SK-N-SH treated with all-trans-retinoic acid at 6 μM for 48 hours (cell line): ENCODE measurements at regions not wholly inside any gene's neighbourhood (a gene's known extent, or its start where the extent isn't known, plus 50 kb on each side); places are given as distances from the start of the nearest gene placed in this dataset.

Experiments
- ATAC-seq: fragments of 200-7000 bp; cut with Tn5 transposase; 3 replicates; pipeline ENCODE4 v1.9.1; 2020; ENCODE audit warnings: mild to moderate bottlenecking, moderate library complexity
- ARNTL ChIP-seq: fragments of 450-650 bp; formaldehyde crosslinking; IDR thresholded peaks from 2 replicates; pipeline ENCODE4 v1.5.0; 2020; ENCODE audit warnings: low read depth, mild to moderate bottlenecking, moderate library complexity, borderline replicate concordance
- BACH2 ChIP-seq: fragments of 250-450 bp; sonication (Bioruptor Pico); IDR thresholded peaks from 2 replicates; pipeline ENCODE4 v1.9.0; 2021; ENCODE audit warnings: mild to moderate bottlenecking, borderline replicate concordance
- CSDC2 ChIP-seq: fragments of 250-450 bp; sonication (Bioruptor Pico); IDR thresholded peaks from 2 replicates; pipeline ENCODE4 v1.5.0; 2020; ENCODE audit warnings: mild to moderate bottlenecking, moderate library complexity
- ESRRG ChIP-seq: fragments of 250-450 bp; sonication (Bioruptor Pico); IDR thresholded peaks from 2 replicates; pipeline ENCODE4 v1.6.1; 2021; ENCODE audit warnings: mild to moderate bottlenecking
- GLIS3 ChIP-seq: fragments of 250-450 bp; sonication (Bioruptor Pico); IDR thresholded peaks from 2 replicates; pipeline ENCODE4 v1.5.0; 2020; ENCODE audit warnings: mild to moderate bottlenecking, moderate library complexity
- ISL1 ChIP-seq: fragments of 250-450 bp; sonication (Bioruptor Pico); IDR thresholded peaks from 2 replicates; pipeline ENCODE4 v2.1.2; 2022; ENCODE audit warnings: mild to moderate bottlenecking, moderate library complexity
- PPARA ChIP-seq: fragments of 250-450 bp; sonication (Bioruptor Pico); IDR thresholded peaks from 2 replicates; pipeline ENCODE4 v1.5.0; 2020; ENCODE audit warnings: mild to moderate bottlenecking, borderline replicate concordance
- RARB ChIP-seq: fragments of 250-450 bp; sonication (Bioruptor Pico); IDR thresholded peaks from 2 replicates; pipeline ENCODE4 v1.8.0; 2021; ENCODE audit warnings: mild to moderate bottlenecking, moderate library complexity
- SNAI2 ChIP-seq: fragments of 250-450 bp; sonication (Bioruptor Pico); IDR thresholded peaks from 2 replicates; pipeline ENCODE4 v1.5.0; 2020; ENCODE audit warnings: mild to moderate bottlenecking, moderate library complexity
- TCF4 ChIP-seq: fragments of 250-450 bp; sonication (Bioruptor Pico); IDR thresholded peaks from 2 replicates; pipeline ENCODE4 v1.8.0; 2021; ENCODE audit warnings: mild to moderate bottlenecking, moderate library complexity, borderline replicate concordance
- ZC3H10 ChIP-seq: fragments of 250-450 bp; sonication (Bioruptor Pico); IDR thresholded peaks from 2 replicates; pipeline ENCODE4 v1.5.1; 2021; ENCODE audit warnings: mild to moderate bottlenecking, moderate library complexity
- ZFP3 ChIP-seq: fragments of 250-450 bp; sonication (Bioruptor Pico); IDR thresholded peaks from 2 replicates; pipeline ENCODE4 v1.5.0; 2020; ENCODE audit warnings: mild to moderate bottlenecking, moderate library complexity
- ZFP30 ChIP-seq: fragments of 450-650 bp; formaldehyde crosslinking; IDR thresholded peaks from 2 replicates; pipeline ENCODE4 v1.5.0; 2022; ENCODE audit warnings: mild to moderate bottlenecking, moderate library complexity
- ZNF565 ChIP-seq: fragments of 450-650 bp; formaldehyde crosslinking; conservative IDR thresholded peaks from 2 replicates; pipeline ENCODE4 v1.5.0; 2020; ENCODE audit warnings: low read depth, mild to moderate bottlenecking, moderate library complexity
- ZNF70 ChIP-seq: fragments of 450-650 bp; formaldehyde crosslinking; IDR thresholded peaks from 2 replicates; pipeline ENCODE4 v1.5.0; 2020; ENCODE audit warnings: mild to moderate bottlenecking, moderate library complexity
- TF ChIP-seq, protein P1 (sequence below): fragments of 250-450 bp; sonication (Bioruptor Pico); IDR thresholded peaks from 2 replicates; pipeline ENCODE4 v1.8.0; 2020; ENCODE audit warnings: mild to moderate bottlenecking, moderate library complexity, borderline replicate concordance
- TF ChIP-seq, protein P2 (sequence below): fragments of 250-450 bp; sonication (Bioruptor Pico); IDR thresholded peaks from 2 replicates; pipeline ENCODE4 v1.8.0; 2021; ENCODE audit warnings: low read depth, mild to moderate bottlenecking, moderate library complexity, borderline replicate concordance
- TF ChIP-seq, protein P3 (sequence below): fragments of 250-450 bp; sonication (Bioruptor Pico); IDR thresholded peaks from 2 replicates; pipeline ENCODE4 v1.5.1; 2021; ENCODE audit warnings: mild to moderate bottlenecking, moderate library complexity
- TF ChIP-seq, protein P4 (sequence below): fragments of 250-450 bp; sonication (Bioruptor Pico); IDR thresholded peaks from 2 replicates; pipeline ENCODE4 v1.5.1; 2020; ENCODE audit warnings: low read depth, mild to moderate bottlenecking, moderate library complexity
- TF ChIP-seq, protein P5 (sequence below): fragments of 250-450 bp; sonication (Bioruptor Pico); IDR thresholded peaks from 2 replicates; pipeline ENCODE4 v1.5.0; 2020; ENCODE audit warnings: mild to moderate bottlenecking, moderate library complexity

DNA sequence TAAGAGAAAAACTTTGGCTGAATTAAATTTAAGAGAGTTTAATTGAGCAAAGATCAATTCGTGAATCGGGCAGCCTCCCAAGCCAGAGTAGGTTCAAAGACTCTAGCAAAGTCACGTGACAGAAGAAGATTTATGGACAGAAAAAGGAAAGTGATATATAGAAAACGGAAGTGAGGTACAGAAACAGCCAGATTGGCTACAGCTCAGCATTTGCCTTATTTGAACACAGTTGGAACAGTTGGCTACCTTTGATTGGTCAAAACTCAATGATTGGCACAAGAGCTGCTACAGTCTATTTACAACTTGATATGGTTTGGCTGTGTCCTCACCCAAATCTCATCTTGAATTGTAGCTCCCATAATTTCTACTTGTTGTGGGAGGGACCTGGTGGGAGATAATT lies 102.6 kb downstream of the PLG start:
- ATAC-seq: no peak
- no peak for TF ChIP-seq PPARA
- TF ChIP-seq ZFP3 (CRISPR knock-in tag): no peak
- no peak for TF ChIP-seq TCF4 (CRISPR knock-in tag)
- no peak for TF ChIP-seq ISL1 (CRISPR knock-in tag)
- TF ChIP-seq ZFP30 (CRISPR knock-in tag): no peak
- no peak for TF ChIP-seq ZC3H10 (CRISPR knock-in tag)
- TF ChIP-seq GLIS3 (CRISPR knock-in tag): no peak
- TF ChIP-seq RARB: no peak
- TF ChIP-seq ZNF70 (CRISPR knock-in tag): no peak
- TF ChIP-seq, protein P1, sequence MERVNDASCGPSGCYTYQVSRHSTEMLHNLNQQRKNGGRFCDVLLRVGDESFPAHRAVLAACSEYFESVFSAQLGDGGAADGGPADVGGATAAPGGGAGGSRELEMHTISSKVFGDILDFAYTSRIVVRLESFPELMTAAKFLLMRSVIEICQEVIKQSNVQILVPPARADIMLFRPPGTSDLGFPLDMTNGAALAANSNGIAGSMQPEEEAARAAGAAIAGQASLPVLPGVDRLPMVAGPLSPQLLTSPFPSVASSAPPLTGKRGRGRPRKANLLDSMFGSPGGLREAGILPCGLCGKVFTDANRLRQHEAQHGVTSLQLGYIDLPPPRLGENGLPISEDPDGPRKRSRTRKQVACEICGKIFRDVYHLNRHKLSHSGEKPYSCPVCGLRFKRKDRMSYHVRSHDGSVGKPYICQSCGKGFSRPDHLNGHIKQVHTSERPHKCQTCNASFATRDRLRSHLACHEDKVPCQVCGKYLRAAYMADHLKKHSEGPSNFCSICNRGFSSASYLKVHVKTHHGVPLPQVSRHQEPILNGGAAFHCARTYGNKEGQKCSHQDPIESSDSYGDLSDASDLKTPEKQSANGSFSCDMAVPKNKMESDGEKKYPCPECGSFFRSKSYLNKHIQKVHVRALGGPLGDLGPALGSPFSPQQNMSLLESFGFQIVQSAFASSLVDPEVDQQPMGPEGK (CRISPR knock-in tag): no peak
- no peak for TF ChIP-seq ZNF565 (CRISPR knock-in tag)
- TF ChIP-seq BACH2 (CRISPR knock-in tag): no peak
- TF ChIP-seq, protein P2, sequence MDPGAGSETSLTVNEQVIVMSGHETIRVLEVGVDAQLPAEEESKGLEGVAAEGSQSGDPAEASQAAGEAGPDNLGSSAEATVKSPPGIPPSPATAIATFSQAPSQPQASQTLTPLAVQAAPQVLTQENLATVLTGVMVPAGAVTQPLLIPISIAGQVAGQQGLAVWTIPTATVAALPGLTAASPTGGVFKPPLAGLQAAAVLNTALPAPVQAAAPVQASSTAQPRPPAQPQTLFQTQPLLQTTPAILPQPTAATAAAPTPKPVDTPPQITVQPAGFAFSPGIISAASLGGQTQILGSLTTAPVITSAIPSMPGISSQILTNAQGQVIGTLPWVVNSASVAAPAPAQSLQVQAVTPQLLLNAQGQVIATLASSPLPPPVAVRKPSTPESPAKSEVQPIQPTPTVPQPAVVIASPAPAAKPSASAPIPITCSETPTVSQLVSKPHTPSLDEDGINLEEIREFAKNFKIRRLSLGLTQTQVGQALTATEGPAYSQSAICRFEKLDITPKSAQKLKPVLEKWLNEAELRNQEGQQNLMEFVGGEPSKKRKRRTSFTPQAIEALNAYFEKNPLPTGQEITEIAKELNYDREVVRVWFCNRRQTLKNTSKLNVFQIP (CRISPR knock-in tag): no peak
- TF ChIP-seq SNAI2 (CRISPR knock-in tag): no peak
- TF ChIP-seq, protein P3, sequence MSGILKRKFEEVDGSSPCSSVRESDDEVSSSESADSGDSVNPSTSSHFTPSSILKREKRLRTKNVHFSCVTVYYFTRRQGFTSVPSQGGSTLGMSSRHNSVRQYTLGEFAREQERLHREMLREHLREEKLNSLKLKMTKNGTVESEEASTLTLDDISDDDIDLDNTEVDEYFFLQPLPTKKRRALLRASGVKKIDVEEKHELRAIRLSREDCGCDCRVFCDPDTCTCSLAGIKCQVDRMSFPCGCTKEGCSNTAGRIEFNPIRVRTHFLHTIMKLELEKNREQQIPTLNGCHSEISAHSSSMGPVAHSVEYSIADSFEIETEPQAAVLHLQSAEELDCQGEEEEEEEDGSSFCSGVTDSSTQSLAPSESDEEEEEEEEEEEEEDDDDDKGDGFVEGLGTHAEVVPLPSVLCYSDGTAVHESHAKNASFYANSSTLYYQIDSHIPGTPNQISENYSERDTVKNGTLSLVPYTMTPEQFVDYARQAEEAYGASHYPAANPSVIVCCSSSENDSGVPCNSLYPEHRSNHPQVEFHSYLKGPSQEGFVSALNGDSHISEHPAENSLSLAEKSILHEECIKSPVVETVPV (CRISPR knock-in tag): no peak
- no peak for TF ChIP-seq CSDC2
- TF ChIP-seq, protein P4, sequence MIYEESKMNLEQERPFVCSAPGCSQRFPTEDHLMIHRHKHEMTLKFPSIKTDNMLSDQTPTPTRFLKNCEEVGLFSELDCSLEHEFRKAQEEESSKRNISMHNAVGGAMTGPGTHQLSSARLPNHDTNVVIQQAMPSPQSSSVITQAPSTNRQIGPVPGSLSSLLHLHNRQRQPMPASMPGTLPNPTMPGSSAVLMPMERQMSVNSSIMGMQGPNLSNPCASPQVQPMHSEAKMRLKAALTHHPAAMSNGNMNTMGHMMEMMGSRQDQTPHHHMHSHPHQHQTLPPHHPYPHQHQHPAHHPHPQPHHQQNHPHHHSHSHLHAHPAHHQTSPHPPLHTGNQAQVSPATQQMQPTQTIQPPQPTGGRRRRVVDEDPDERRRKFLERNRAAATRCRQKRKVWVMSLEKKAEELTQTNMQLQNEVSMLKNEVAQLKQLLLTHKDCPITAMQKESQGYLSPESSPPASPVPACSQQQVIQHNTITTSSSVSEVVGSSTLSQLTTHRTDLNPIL (CRISPR knock-in tag): no peak

DNA sequence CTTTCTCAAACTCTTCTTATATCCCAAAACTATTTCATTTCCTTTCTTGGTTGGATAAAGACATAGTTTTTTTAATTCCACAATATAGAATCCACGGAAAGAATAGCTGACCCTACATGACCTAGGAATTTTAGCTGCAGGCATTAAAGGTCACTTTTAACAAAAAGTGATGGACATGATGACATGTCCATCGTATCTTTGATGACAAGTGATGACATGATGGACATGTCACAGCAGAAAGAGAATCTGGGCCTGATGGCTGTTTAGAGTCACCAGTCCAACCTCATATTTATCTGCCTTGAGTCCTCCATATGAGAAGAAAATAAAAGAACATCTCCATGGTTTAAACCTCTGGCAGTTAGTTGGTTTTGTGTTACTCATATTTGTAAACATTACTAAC lies 106.2 kb downstream of the PLG start:
- no peak for ATAC-seq
- TF ChIP-seq ARNTL (CRISPR knock-in tag) (no peak), ZNF70 (CRISPR knock-in tag) (no peak), ZNF565 (CRISPR knock-in tag) (no peak)

DNA sequence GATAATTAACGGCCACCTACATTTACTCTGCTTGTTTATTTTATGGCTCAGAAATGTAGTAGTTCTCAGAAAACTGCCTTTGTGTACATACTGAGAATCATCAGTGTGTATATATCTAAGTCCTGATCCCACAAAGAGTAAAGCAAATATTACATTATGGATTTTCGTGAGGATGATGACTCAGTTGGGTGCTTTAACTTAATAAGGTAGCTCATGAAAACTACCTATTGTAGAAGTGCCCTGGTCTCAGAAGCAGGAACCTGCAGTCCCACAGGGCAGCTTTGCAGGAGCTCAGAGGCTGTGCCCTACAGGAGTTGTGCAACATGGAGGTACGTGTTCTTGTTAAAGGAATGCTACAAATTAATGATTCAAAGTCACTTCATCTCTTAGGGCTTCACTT lies 108.2 kb downstream of the PLG start:
- no peak for ATAC-seq
- TF ChIP-seq, protein P4 (CRISPR knock-in tag): no peak
- TF ChIP-seq ESRRG (CRISPR knock-in tag) (no peak), RARB (no peak), ZFP30 (CRISPR knock-in tag) (no peak), TCF4 (CRISPR knock-in tag) (no peak)
- TF ChIP-seq, protein P2 (CRISPR knock-in tag): no peak
- TF ChIP-seq, protein P5, sequence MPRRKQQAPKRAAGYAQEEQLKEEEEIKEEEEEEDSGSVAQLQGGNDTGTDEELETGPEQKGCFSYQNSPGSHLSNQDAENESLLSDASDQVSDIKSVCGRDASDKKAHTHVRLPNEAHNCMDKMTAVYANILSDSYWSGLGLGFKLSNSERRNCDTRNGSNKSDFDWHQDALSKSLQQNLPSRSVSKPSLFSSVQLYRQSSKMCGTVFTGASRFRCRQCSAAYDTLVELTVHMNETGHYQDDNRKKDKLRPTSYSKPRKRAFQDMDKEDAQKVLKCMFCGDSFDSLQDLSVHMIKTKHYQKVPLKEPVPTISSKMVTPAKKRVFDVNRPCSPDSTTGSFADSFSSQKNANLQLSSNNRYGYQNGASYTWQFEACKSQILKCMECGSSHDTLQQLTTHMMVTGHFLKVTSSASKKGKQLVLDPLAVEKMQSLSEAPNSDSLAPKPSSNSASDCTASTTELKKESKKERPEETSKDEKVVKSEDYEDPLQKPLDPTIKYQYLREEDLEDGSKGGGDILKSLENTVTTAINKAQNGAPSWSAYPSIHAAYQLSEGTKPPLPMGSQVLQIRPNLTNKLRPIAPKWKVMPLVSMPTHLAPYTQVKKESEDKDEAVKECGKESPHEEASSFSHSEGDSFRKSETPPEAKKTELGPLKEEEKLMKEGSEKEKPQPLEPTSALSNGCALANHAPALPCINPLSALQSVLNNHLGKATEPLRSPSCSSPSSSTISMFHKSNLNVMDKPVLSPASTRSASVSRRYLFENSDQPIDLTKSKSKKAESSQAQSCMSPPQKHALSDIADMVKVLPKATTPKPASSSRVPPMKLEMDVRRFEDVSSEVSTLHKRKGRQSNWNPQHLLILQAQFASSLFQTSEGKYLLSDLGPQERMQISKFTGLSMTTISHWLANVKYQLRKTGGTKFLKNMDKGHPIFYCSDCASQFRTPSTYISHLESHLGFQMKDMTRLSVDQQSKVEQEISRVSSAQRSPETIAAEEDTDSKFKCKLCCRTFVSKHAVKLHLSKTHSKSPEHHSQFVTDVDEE: no peak
- TF ChIP-seq, protein P3 (CRISPR knock-in tag): no peak
